Fibroblast of skin of right quadriceps (primary cell): ENCODE measurements at regions not wholly inside any gene's neighbourhood (a gene's known extent, or its start where the extent isn't known, plus 50 kb on each side); places are given as distances from the start of the nearest gene placed in this dataset.
A peak's percentile ranks its signal among the peaks of the same experiment; 100 is the strongest.

Source experiments
- DNase-seq: peaks from one replicate; pipeline ENCODE4 v3.0.0-alpha.2; 2013

DNA sequence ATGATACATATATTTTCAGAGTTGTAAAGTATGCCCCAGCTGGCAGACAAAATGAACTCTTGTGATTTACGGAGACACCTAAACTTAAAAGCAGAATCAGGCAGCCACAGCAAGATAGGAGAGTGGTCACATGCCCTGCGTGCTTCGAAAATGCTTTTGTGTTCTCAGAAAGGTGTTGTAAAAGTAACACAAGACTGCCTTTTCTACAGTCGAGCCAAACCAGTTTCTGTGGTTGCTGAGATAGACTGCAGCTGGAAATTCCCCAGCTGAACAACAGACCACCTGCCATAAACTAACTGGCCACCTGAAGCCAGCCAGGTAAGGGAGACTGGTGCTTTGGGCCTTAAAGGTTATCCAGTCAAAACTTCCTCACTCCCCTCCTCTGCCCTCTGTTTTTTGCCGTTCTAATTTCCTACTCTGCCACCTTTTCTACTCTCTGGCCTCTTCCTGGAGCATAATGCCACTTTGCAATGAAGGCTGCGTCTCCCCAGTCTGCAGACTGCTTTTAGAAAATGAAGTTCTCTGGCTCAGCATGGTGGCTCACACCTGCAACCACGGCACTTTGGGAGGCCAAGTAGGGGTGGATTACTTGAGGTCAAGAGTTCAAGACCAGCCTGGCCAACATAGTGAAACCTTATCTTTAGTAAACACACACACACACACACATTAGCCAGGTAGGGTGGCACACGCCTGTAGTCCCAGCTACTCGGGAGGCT lies 381.2 kb upstream of the SLITRK1 start:
- DNase-seq, result no peak

DNA sequence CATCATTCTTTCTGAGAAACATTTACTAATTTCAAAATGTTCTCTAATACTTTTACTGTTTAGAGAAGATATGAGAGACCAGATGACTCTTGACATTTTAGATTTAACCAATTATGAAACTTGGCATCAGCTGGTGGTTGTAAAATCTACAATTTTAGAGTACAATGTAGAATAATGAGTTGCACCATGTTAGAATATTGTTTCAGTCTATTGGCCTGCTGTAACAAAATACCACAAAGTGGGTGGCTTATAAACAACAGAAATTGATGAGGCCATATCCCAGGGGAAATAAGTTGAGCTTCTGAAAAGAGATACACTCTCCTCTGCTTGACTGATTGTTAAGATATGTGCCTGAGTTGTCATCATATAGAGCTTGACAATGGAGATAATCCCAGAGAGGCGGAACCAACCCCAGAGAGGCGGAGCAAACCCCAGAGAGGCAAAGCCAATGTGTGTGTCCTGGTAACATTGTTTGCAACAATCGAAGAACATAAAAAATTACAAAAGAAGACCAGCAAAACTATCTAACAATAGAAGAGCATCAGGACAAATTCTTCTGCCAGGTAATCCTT lies 373.0 kb upstream of the SLITRK1 start:
- no peak for DNase-seq

DNA sequence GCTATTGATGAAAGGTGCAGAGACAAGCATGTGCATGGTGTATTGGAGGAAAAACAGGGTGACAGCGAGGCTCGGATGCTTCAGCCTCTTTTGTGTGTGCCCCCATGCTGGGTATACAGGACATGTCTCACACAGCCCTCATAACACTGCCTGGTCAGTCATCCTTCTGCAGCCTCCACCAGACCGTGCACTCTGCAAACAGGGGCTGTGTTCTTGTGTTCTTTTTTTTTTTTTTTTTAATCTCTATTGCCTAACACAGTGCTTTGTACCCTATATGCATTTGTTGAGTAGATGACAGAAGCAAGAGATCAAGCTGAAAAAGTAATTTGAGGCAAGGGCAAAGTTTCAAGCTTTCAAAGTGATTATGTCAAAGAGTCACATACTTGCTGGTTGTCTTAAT lies 367.2 kb upstream of the SLITRK1 start:
- no peak for DNase-seq

GRCh38 chr13:84243340-84243739 lies 361.1 kb upstream of the SLITRK1 start:
- no peak for DNase-seq

DNA sequence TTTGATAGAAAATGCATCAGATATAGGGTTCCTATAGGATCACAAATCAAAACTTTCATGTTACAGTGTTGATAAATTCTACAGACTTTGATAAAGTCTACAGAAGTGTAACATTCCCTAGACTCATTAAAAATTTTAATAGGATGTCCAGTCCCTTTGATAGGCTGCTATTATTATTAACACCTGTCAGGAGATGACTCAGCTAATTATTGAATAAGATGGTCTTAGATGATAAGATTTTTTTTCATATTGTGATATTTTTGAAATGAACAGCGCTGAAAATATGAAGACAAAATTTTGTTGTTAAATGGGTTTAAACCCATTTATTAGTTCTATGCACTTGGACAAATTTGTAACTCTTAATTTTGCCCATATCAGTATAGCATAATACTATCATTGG lies 356.8 kb upstream of the SLITRK1 start:
- DNase-seq, result no peak

GRCh38 chr13:84238381-84238780 lies 356.1 kb upstream of the SLITRK1 start:
- DNase-seq, result no peak

- DNase-seq, result no peak
Observed at GRCh38 chr13:84237143-84237542, 354.9 kb upstream of the SLITRK1 start.

- no peak for DNase-seq
Observed at GRCh38 chr13:84234416-84234815, 352.1 kb upstream of the SLITRK1 start.

DNA sequence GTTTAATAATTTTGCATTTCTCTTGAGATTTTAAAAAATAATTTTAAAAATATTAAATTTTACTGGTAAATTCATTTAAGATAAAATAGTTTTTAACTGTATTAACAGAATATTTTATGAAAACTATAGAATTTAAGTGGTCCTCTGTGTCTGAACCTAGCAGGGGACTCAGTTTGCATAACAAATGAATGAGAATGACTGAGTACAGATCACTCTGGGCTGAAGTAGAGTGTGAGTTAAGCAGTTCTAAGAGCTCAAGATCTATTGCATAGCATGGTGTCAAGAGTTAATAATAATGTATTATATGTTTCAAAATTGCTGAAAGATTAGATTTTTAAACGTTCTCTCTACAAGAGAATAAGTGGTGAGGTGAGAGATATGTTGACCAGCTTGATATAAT lies 348.3 kb upstream of the SLITRK1 start:
- DNase-seq, result no peak

- DNase-seq, result no peak
Observed at GRCh38 chr13:84211048-84211447, 328.8 kb upstream of the SLITRK1 start.

- DNase-seq, result no peak
Observed at GRCh38 chr13:84208246-84208910, 326.1 kb upstream of the SLITRK1 start.

DNA sequence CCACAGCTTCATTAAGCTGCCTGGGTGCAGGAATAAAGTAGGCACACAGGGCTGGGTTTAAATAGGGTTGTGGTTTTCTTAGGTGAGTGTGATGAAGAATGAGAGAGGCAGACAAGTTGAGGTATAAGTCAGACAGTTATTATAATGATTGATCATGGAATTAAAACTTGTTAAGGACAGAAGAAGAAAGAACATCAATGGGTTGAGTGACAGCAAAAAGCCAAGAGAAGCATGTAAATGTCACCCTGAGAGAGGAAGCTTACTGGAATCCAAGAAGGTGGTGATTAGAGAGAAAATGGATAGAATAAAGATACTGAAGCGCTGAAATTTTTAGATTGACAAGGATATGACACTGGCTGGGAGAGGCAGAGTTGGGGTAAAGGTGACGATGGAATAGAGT lies 325.2 kb upstream of the SLITRK1 start:
- no peak for DNase-seq

DNA sequence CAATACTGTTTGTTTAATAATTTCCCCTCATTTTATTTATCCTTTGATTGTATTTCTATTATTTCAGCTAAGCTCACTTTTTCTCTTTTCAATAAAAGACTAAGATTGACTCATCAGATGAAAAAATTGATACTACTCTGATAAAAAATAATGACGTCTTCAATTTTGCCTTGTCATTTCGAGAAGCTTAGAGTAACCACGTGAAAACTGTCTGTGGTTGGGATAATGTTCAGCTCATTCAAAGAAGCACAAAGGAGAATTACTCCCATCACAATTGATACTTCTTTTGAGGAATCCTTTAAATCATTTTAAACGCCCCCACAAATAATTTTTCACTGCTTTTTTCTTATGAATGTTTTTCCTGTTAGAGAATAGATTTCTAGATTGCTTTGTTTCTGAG lies 318.7 kb upstream of the SLITRK1 start:
- no peak for DNase-seq

- peak; percentile 94 for DNase-seq
Observed at GRCh38 chr13:84192125-84192524, 309.9 kb upstream of the SLITRK1 start.

DNA sequence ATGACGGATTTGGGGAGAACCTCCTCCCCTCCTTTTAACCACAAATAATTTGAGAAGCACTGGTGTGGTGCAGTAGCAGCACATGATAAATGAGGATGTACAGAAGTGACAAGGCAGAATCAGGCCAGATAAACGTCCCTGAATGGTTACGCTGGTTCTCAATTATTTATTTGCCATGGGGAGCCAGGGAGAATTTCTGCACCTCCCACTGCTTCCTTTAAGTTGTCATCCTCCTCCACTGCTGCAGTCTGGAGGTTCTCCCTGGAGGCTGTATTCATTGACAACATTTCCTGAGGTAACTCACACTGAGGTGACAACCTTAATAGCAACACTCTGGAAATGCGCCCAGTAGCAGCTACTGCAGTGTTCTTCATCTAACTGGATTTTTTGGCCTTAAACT lies 308.9 kb upstream of the SLITRK1 start:
- peak; percentile 3 for DNase-seq

DNA sequence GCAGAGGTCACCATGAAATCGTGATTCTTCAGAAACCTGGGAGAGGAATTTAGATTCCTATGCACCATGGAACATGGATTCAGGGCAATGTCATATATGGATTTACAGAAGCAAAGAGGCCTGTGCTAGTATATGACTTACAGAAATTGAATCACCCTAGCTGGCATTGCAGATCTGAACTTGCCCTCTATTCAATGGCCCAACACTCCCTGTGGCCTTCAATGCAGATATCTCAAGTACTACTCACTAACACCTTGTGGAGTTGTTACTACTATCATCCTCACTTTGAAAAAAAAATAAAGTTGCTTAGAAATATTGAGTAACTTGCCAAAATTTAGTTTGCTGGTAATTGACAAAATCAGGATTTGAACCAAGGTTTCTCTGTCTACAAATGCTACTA lies 305.4 kb upstream of the SLITRK1 start:
- no peak for DNase-seq

- DNase-seq, result no peak
Observed at GRCh38 chr13:84139561-84140158, 257.4 kb upstream of the SLITRK1 start.

- no peak for DNase-seq
Observed at GRCh38 chr13:84137292-84137691, 255.0 kb upstream of the SLITRK1 start.

DNA sequence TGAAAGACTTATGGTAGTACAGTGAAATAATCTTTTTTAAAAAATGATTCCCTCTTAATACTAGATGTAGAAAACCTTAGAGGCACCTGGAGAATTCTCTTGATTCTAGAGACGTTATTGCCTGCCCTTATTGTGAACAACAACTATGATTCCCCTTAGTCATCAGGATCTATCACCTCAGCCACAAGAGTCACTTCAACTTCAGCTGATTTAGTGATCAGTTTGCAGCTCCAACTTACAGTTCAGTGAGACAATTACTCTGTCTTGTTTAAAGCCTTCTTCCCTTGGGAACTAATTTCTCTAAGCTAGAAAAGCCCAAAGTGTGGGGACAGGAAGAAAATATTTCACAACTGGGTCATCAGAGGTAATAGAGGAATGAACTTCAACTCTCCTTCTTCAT lies 254.3 kb upstream of the SLITRK1 start:
- DNase-seq, result no peak

- no peak for DNase-seq
Observed at GRCh38 chr13:84132491-84132890, 250.2 kb upstream of the SLITRK1 start.

DNA sequence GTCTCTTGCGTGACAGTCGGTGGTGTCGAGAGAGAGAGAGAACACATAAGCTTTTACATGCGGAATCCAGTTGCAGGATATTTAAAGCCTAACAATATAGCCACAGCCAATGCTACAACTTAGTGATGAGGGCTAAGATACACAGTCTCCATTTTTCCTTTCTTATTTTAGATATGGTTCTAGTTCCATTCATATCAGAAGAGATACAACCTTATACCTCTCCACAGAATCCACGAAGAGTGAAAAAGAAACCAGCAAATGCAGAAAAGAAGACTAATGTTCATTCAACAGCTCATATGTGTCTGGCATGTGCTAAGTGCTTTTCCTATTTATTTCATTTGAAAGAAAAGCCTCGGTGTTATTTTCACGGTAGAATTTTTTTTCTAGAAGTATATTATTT lies 249.0 kb upstream of the SLITRK1 start:
- no peak for DNase-seq

DNA sequence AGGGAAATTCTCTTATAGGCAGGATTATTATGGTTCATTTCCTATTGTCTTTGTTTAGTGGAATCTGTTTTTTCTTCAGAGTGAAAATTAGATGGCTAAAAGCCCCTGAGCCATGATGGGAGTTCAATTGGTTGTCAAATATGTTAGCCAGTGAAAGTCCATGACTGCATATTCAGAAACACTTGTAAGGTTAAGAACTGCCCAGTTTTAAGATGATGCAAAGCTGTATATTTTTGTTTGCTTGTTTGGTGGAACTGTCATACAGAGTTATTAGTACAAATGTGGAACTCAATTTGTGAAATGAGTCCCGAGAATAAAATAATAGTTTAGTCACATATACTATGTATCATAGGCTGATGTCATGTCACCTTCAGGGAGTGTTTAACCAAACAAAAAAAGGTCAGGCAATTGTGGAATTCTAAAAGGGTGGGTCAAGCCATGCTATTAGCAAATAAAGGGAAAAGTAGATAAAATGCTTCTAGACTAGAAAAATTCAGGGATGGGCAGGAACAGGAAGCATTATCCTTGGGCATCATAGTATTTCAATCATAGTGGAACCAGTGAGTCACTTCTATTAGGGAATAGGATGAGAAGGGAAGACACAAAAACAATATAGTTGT lies 248.3 kb upstream of the SLITRK1 start:
- DNase-seq, result no peak

- DNase-seq, result no peak
Observed at GRCh38 chr13:84129966-84130365, 247.7 kb upstream of the SLITRK1 start.
